GM19463 (cell line): ENCODE measurements at regions not wholly inside any gene's neighbourhood (a gene's known extent, or its start where the extent isn't known, plus 50 kb on each side); places are given as distances from the start of the nearest gene placed in this dataset.

ENCODE experiments used
- ATAC-seq: cut with Tn5 transposase; IDR thresholded peaks from one replicate; pipeline ENCODE4 v1.9.1; 2021; ENCODE audit warnings: mild to moderate bottlenecking, moderate library complexity; ENCODE audit not compliant: unreplicated experiment

- no peak for ATAC-seq
These were observed 83.8 kb downstream of the MRPL46 start for GRCh38 chr15:88383354-88383753.

- no peak for ATAC-seq
These were observed 84.7 kb downstream of the MRPL46 start for GRCh38 chr15:88382482-88382983.

GRCh38 chr15:88378188-88378637, 89.0 kb downstream of the MRPL46 start:
- no peak for ATAC-seq

GRCh38 chr15:88377509-88377908, 89.7 kb downstream of the MRPL46 start:
- ATAC-seq: no peak

- no peak for ATAC-seq
These were observed 90.5 kb downstream of the MRPL46 start for GRCh38 chr15:88376574-88377174.

GRCh38 chr15:88375234-88375927, 91.8 kb downstream of the MRPL46 start:
- no peak for ATAC-seq

GRCh38 chr15:88365124-88365523, 102.1 kb downstream of the MRPL46 start:
- ATAC-seq: no peak

GRCh38 chr15:88348579-88349230, 92.2 kb upstream of the NTRK3 start:
- no peak for ATAC-seq

GRCh38 chr15:88345962-88346361, 89.4 kb upstream of the NTRK3 start:
- ATAC-seq: no peak

- no peak for ATAC-seq
These were observed 88.2 kb upstream of the NTRK3 start for GRCh38 chr15:88344786-88345185.

GRCh38 chr15:88342666-88343065, 86.1 kb upstream of the NTRK3 start:
- ATAC-seq: no peak

GRCh38 chr15:88341653-88342052, 85.1 kb upstream of the NTRK3 start:
- no peak for ATAC-seq

GRCh38 chr15:88341006-88341405, 84.5 kb upstream of the NTRK3 start:
- no peak for ATAC-seq

- ATAC-seq: no peak
These were observed 81.5 kb upstream of the NTRK3 start for GRCh38 chr15:88337993-88338392.

GRCh38 chr15:88335074-88335473, 78.5 kb upstream of the NTRK3 start:
- ATAC-seq: no peak

- ATAC-seq: no peak
These were observed 77.9 kb upstream of the NTRK3 start for GRCh38 chr15:88334436-88334835.

GRCh38 chr15:88331291-88331690, 74.8 kb upstream of the NTRK3 start:
- peak; percentile 57 for ATAC-seq

GRCh38 chr15:88326924-88327323, 70.4 kb upstream of the NTRK3 start:
- no peak for ATAC-seq

- ATAC-seq: no peak
These were observed 68.2 kb upstream of the NTRK3 start for GRCh38 chr15:88324741-88325065.

- no peak for ATAC-seq
These were observed 67.6 kb upstream of the NTRK3 start for GRCh38 chr15:88323976-88324740.

GRCh38 chr15:88323468-88323867, 66.9 kb upstream of the NTRK3 start:
- no peak for ATAC-seq
